ENCODE measurements at regions not wholly inside any gene's neighbourhood (a gene's known extent, or its start where the extent isn't known, plus 50 kb on each side); places are given as distances from the start of the nearest gene placed in this dataset.

DNA sequence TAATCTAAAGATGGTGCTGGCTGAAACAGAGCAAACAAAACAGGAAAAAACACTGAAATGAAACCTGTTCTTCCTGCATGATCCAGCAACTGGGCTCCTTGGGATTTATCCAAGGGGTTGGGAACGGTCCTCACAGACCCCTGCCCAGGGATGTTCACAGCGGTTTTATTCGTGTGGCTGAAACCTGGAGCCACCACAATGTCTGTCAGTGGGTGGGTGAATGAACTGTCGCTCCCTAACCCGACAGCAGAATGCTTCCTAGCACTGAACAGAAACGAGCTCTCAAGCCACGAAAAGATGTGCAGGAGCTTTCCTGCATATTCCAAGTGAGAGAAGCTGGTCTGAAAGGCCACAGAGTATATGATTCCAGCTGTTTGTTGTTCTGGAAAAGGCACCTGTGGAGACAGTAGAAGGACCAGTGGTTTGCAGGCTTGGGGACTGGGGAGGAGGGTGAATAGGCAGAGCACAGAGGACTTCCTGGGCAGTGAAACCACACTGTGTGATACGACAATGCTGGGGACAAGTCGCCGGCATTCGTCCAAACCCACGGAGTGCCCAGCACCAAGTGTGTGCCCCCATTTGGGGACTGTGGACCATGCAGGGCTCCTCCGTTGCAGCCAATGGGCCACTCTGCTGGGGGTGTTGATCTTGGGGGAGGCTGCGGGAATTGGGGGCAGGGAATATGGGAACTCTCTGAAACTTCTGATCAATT is 73.9 kb downstream of the TEX29 start:
- no peak for DNase-seq

DNA sequence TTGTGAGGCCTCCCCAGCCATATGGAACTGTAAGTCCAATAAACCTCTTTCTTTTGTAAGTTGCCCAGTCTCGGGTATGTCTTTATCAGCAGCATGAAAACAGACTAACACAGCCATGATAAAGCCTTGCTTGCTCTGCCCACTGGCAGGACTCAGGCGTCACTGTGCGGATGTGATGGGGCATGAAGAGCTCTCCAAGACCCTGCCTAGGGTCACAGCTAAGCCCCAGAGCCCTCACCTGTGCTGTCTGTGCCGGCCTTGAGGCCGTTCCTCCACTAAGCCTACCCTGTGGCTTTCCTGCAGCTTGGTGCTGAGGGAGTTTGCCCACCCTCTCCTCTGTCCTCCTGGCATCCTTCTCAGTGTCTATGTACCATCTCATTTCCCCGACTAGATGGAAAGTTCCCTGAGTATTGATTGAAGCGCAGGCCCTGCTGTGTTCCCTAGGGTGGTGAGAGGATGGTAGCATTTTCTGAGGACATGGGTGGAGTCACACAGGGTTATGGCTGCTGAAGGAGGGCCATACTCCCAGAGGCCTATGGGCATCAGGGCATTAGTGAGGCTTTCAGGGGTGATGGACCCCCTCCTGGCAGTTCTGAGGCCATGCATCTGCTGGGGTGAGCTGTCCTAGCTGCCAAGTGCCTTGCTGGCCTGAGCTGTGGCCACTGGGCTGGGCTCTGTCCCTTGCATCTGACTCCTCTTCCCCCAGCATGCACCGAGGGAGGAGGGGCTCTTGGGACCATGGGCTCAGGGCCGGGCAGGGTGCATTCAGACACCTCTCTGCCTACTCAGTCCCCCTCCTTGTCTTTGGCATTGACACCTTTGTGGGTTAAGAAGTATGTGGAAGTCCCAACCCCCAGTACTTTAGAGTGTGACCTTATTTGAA is 75.3 kb downstream of the TEX29 start:
- no peak for DNase-seq

GRCh38 chr13:111396457-111396856 is 76.0 kb downstream of the TEX29 start:
- DNase-seq = no peak

- DNase-seq = no peak
These were observed 76.9 kb downstream of the TEX29 start for GRCh38 chr13:111397202-111397880.

- no peak for DNase-seq
These were observed 77.8 kb downstream of the TEX29 start for GRCh38 chr13:111398196-111398595.

- no peak for DNase-seq
These were observed 78.4 kb downstream of the TEX29 start for GRCh38 chr13:111398715-111399299.

DNA sequence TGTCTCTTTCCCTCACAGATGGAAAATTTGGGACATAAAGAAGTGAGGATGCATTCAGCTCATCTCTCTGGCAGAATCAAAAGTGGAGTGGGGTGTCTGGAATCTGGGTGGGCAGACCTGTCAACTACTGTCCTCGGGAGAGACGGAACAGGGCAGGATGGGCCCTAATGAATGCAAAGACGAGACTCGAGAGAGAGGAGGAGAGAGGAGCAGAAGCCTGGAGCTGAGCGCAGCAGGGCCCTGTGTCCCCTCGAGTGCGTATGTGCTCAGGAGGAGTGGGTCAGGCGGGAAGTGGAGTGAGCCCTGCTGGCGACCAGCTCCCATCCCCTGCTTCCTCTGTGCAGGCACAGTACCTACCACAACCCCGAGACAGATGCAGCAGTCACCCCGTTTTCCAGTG is 78.9 kb downstream of the TEX29 start:
- no peak for DNase-seq

DNA sequence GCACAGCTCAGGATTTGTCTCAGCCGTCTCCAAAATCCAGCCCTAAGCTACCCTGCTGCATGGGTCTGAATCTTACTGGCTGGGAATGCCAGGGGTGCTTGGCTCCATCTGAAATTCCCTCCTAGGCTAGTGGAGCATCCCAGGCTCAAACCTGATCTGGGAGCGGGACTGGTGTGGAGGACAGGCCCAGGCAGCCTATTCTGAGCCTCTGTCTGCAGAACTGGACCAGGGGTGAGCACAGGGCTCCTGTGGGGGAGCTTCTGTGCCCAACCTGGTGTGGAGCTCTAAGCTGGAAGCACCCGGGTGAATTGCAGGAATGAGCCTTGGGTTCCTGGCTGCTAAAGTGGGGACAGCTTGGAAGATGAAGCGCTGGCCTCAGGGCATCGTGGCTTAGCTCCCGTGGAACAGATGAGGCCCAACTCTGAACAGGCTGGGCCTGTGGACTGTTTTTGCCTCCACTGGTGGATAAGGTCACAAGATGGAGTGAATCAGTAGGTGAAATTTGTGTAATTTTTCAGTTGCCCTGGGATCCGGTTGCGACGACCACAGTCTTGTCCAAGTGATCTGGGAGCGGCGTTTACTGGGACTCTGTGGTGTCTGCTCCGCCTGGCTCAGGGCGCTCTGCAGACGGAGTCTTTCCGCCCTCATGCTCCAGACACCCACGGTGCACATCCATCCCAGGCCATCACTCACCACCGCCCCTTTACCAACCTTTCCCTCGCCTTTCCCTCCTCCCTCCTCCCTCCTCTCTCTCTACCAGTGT is 79.5 kb downstream of the TEX29 start:
- DNase-seq = no peak

DNA sequence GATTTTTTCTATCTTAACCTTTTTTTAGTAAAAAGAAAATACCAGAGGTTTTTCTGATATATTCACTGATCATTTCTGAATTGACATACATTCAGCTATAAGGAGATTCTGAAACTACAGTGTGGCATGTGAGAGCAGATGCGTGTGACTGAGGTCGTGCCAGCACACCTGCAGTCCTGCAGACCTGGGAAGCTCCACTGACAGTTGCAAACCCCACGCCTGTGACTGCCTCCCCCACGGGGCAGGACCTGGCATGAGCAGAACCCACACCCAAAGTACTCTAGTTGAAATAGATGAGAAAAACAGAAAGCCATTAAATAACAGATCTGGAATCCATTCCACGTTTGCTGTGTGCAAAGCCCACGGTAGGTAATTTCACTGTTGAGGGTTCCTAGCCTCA is 80.7 kb downstream of the TEX29 start:
- no peak for DNase-seq

GRCh38 chr13:111401755-111402154 is 81.3 kb downstream of the TEX29 start:
- DNase-seq = no peak

- no peak for DNase-seq
These were observed 82.0 kb downstream of the TEX29 start for GRCh38 chr13:111402441-111402840.

GRCh38 chr13:111403266-111403665 is 82.8 kb downstream of the TEX29 start:
- DNase-seq = no peak

GRCh38 chr13:111404746-111405145 is 84.3 kb downstream of the TEX29 start:
- DNase-seq = no peak

DNA sequence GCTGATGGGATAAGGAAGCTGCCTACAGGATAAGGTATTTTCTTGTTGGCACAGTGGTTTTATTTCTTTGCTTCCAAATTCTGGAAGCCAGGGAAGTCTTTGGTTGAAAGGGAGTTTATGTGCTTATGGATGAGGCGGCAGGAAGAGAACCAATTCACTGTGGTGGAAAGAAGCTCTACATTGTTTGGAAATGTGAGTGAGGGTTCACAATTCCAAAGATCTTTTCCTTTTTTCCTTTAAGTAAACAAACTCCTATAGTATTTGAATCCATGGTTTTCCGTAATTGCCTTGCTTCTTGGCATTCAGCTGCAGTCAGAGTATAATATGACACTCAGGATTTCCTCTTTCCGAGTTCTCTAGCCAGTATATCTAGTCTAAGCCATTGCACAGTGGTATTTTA is 86.2 kb downstream of the TEX29 start:
- DNase-seq = no peak

DNA sequence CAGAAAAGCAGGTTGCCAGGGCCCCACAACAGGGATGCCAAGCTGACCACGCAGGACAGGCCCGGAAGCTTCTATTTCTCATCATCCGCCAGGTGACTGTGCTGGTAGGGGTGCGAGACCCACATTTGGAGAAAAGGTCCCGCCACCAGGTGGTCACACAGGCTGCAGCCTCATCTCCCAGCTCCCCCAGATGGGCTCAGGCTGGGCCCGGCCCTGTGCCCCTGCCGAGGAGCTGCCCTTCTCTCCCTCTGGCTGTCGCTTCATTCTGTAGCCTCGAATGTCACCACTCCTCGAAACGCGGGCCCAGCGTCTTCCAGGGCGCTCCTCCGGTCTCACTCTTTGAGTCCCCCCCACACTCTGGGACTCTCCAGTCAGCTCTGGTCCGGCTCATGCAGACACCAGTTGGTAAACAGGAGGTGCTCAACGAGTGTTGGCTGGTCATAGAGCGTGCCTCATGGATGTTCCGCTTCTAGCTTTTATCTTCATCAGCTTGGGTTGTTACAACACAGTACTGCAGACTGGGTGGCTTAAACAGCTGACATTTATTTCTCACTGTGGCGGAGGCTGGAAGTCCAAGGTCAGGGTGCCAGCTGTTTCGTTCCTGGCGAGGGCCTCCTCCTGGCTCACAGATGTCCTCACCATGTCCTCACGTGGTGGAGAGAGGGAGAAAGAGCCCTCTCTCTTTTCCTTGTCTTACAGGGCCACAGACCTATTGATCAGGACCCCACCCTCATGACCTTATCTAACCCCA is 87.1 kb downstream of the TEX29 start:
- DNase-seq = no peak

DNA sequence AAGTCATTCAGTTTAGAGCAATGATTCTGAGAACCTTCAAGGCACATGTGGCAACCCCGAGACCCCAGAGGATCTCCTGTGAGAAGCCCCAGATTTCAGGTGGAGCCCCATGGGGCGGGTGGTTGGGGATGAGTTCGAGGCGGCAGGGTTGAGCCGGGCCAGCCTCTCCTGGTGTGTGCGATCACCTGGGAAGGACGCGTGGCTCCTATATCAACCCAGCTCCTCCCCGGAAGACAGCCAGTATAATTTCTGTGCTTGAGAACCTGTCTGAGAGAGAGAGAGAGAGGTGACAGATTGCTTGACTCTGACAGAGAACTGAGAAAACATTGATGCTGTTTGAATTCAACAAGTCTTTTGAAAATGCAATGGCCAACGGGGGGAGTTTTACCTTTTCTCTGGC is 89.0 kb downstream of the TEX29 start:
- no peak for DNase-seq

- no peak for DNase-seq
These were observed 90.0 kb downstream of the TEX29 start for GRCh38 chr13:111410232-111411021.

GRCh38 chr13:111411151-111411858 is 90.9 kb downstream of the TEX29 start:
- DNase-seq = no peak

DNA sequence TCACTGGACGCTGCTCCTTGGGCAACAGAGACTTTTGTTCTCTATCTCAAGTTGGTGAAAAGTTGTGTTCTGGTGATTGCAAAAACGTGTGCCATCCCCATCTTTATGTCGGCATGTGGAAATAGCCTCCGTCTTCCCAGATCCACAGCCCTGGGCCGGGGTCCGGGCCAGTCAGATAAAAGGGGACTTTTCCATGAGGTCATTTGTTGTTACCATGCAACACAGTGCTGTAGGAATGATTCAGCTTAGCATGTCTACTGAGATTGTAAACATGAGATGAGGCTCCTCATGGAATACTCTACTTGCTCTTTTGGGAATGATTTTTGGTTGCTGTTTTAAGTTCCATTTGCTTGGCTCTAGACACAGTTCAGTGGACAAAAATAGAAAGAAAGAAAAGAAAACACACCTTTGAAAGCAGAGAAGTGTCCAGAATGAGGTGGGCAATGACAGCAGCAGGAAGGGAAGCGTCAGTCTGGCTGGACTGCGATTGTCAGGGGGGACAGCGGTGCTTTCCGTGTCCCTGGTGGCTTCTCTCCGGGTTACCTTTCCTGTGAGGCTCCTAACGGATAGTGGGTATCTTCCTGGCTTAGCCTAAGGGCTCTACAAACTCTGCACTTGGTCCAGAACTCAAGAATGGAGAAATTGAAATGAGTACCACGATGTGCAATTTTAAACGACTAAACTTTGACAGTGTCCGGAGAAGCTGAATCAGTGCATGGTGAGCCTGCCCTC is 91.6 kb downstream of the TEX29 start:
- no peak for DNase-seq

Measured in fibroblast of skin of right quadriceps (primary cell).